T-cell (primary cell): ENCODE measurements at regions not wholly inside any gene's neighbourhood (a gene's known extent, or its start where the extent isn't known, plus 50 kb on each side); places are given as distances from the start of the nearest gene placed in this dataset.
"Not testable (repeated sequence)": the region's sequence is repeated elsewhere in the genome, so short reads cannot be mapped to it uniquely, and the experiment has no call there.

ENCODE experiments used
- ATAC-seq, 4 experiments: fragments of 200-7000 bp in 3 of 4; fragments of 150-1000 bp in 1 of 4; cut with Tn5 transposase; replicated peaks in 1 of 4; 1 replicate in 3 of 4; 2 replicates in 1 of 4; pipeline ENCODE4 v1.10.0; 2021; ENCODE audit warnings: moderate library complexity in 3 of 4, mild to moderate bottlenecking in 2 of 4, moderate number of reproducible peaks in 1 of 4
- CTCF ChIA-PET, 2 donors: fragments of 300-600 bp; sonication (Branson Sonifier 250); formaldehyde crosslinking; loops; one replicate each; lab custom pipeline; 2022; ENCODE audit warnings: antibody characterized with exemption in 2 of 2; lab: Charles Lee
- POLR2A ChIA-PET, 2 donors: fragments of 300-600 bp; sonication (Branson Sonifier 250); formaldehyde crosslinking; loops; one replicate each; lab custom pipeline; 2022; ENCODE audit warnings: antibody characterized with exemption in 2 of 2; lab: Charles Lee
- DNase-seq, 35 experiments: peaks; one replicate each; pipeline versions ENCODE4 v3.0.0 to v3.0.0-alpha.2; 2013 to 2023
- H3K27ac ChIP-seq: one replicate; pipeline ENCODE4 v1.5.1; 2013; ENCODE audit warnings: low read length
- H3K27me3 ChIP-seq, 2 experiments: replicated peaks in 1 of 2; 1 replicate in 1 of 2; 2 replicates in 1 of 2; pipeline versions ENCODE4 v1.6.1 to v1.7.0; 2013; ENCODE audit warnings: low read length in 1 of 2, mixed read lengths in 1 of 2; ENCODE audit not compliant: control insufficient read depth in 2 of 2, insufficient read depth in 2 of 2; ENCODE audit errors: extremely low read depth in 1 of 2
- H3K36me3 ChIP-seq, 2 donors: 1 replicate in 1 of 2; 2 replicates in 1 of 2; pipeline versions ENCODE4 v1.6.1 to v1.7.0; 2013; ENCODE audit warnings: low read length in 1 of 2; ENCODE audit not compliant: control insufficient read depth in 2 of 2, insufficient read depth in 1 of 2; ENCODE audit errors: extremely low read depth in 1 of 2
- H3K4me1 ChIP-seq, 2 experiments: 1 replicate in 1 of 2; 2 replicates in 1 of 2; pipeline versions ENCODE4 v1.6.1 to v1.7.0; 2013; ENCODE audit warnings: low read length in 2 of 2, mixed read lengths in 1 of 2; ENCODE audit not compliant: insufficient read depth in 2 of 2, control insufficient read depth in 1 of 2; ENCODE audit errors: extremely low read depth in 1 of 2
- H3K4me3 ChIP-seq, 2 donors: 1 replicate in 1 of 2; 2 replicates in 1 of 2; pipeline versions ENCODE4 v1.5.1 to v1.7.0; 2013; ENCODE audit warnings: mild to moderate bottlenecking in 2 of 2, low read length in 1 of 2, moderate library complexity in 1 of 2; ENCODE audit not compliant: control insufficient read depth in 1 of 2; ENCODE audit errors: extremely low read depth in 1 of 2
- H3K9me3 ChIP-seq: 2 replicates; pipeline ENCODE4 v1.7.0; 2013
- H3K27ac Mint-ChIP-seq, 2 donors: one replicate each; pipeline ENCODE4 v1.8.0; 2020 to 2021; ENCODE audit warnings: mild to moderate bottlenecking in 2 of 2, mixed read lengths in 2 of 2
- H3K27me3 Mint-ChIP-seq, 2 donors: one replicate each; pipeline ENCODE4 v1.8.0; 2021 to 2022; ENCODE audit warnings: mixed read lengths in 2 of 2
- H3K36me3 Mint-ChIP-seq: one replicate; pipeline ENCODE4 v1.8.0; 2021; ENCODE audit warnings: mixed read lengths
- H3K4me1 Mint-ChIP-seq, 3 donors: one replicate each; pipeline ENCODE4 v1.8.0; 2020 to 2022; ENCODE audit warnings: mixed read lengths in 3 of 3, mild to moderate bottlenecking in 1 of 3
- H3K4me3 Mint-ChIP-seq, 3 donors: one replicate each; pipeline ENCODE4 v1.8.0; 2020 to 2022; ENCODE audit warnings: mild to moderate bottlenecking in 3 of 3, mixed read lengths in 3 of 3, moderate library complexity in 3 of 3
- H3K9me3 Mint-ChIP-seq, 3 donors: one replicate each; pipeline ENCODE4 v1.8.0; 2020 to 2022; ENCODE audit warnings: mixed read lengths in 3 of 3
- WGBS: methylation state at CpG from one replicate; pipeline ENCODE4 v1.1.5; 2013; ENCODE audit warnings: missing lambda C conversion rate; ENCODE audit not compliant: insufficient coverage; 5-methylcytosine and 5-hydroxymethylcytosine counted together

- CTCF ChIA-PET: no interaction called here
- H3K4me3 ChIP-seq: no peak overlapping the region
- Mint-ChIP-seq H3K4me3 (no peak overlapping the region), H3K4me1 (peaks cover 0 to 11% (median 6%) of the 10 kb centered on the region in 3 donors), H3K9me3 (peaks cover 6 to 21% (median 6%) of the 10 kb centered on the region in 3 donors), H3K27ac (no peak overlapping the region), H3K27me3 (peaks cover 11 to 14% of the 10 kb centered on the region in 2 donors), H3K36me3 (no peaks in the 10 kb centered on the region)
- POLR2A ChIA-PET: no interaction called here
- DNase-seq: no peak
- no peak for ATAC-seq
- no peak overlapping the region for H3K27ac ChIP-seq
- no peaks in the 10 kb centered on the region for H3K36me3 ChIP-seq
- no peaks in the 10 kb centered on the region for H3K9me3 ChIP-seq
- peaks cover 0 to 6% of the 10 kb centered on the region in 2 experiments for H3K4me1 ChIP-seq
- peaks cover 0 to 13% of the 10 kb centered on the region in 2 experiments for H3K27me3 ChIP-seq
Measured at GRCh38 chr7:155939350-155939749, 127.1 kb upstream of the SHH start.

- H3K27ac Mint-ChIP-seq: no peak overlapping the region
- ChIA-PET POLR2A (no interaction called here), CTCF (no interaction called here)
- H3K27me3 ChIP-seq: peaks cover 0 to 13% of the 10 kb centered on the region in 2 experiments
- peaks cover 0 to under 1% of the 10 kb centered on the region in 2 experiments for H3K4me1 ChIP-seq
- no peak overlapping the region for H3K4me3 ChIP-seq
- H3K4me1 Mint-ChIP-seq: peaks cover 0 to under 1% (median 0%) of the 10 kb centered on the region in 3 donors
- H3K9me3 ChIP-seq: no peaks in the 10 kb centered on the region
- H3K9me3 Mint-ChIP-seq: peaks cover 6 to 21% (median 6%) of the 10 kb centered on the region in 3 donors
- H3K36me3 ChIP-seq: no peaks in the 10 kb centered on the region
- H3K27me3 Mint-ChIP-seq: peaks cover 11 to 14% of the 10 kb centered on the region in 2 donors
- 0% methylated on average over 1 of the region's 2 CpGs for WGBS
- no peak overlapping the region for H3K4me3 Mint-ChIP-seq
- DNase-seq (no peak), ATAC-seq (no peak)
- no peak overlapping the region for H3K27ac ChIP-seq
- no peaks in the 10 kb centered on the region for H3K36me3 Mint-ChIP-seq
Measured at GRCh38 chr7:155938129-155938528, 125.9 kb upstream of the SHH start.

GRCh38 chr7:155935726-155936125 is 123.5 kb upstream of the SHH start:
- Mint-ChIP-seq H3K27me3 (peaks cover 8 to 11% of the 10 kb centered on the region in 2 donors), H3K27ac (no peak overlapping the region), H3K9me3 (peaks cover 6 to 21% (median 6%) of the 10 kb centered on the region in 3 donors), H3K36me3 (no peaks in the 10 kb centered on the region), H3K4me1 (no peaks in the 10 kb centered on the region), H3K4me3 (no peak overlapping the region)
- DNase-seq (no peak), ATAC-seq (no peak)
- ChIA-PET POLR2A (no interaction called here), CTCF (no interaction called here)
- Histone ChIP-seq H3K27me3 (peaks cover 0 to 18% of the 10 kb centered on the region in 2 experiments), H3K36me3 (no peaks in the 10 kb centered on the region), H3K4me3 (no peak overlapping the region), H3K9me3 (no peaks in the 10 kb centered on the region), H3K4me1 (no peaks in the 10 kb centered on the region), H3K27ac (no peak overlapping the region)
- 67% methylated on average over 5 of the region's 5 CpGs for WGBS

GRCh38 chr7:155935005-155935557 is 122.8 kb upstream of the SHH start:
- DNase-seq (no peak), ATAC-seq (no peak)
- Mint-ChIP-seq H3K36me3 (no peaks in the 10 kb centered on the region), H3K27me3 (peaks cover 6 to 11% of the 10 kb centered on the region in 2 donors), H3K9me3 (peaks cover 5 to 17% (median 6%) of the 10 kb centered on the region in 3 donors), H3K27ac (no peak overlapping the region), H3K4me1 (no peaks in the 10 kb centered on the region), H3K4me3 (no peak overlapping the region)
- ChIA-PET POLR2A (no interaction called here), CTCF (no interaction called here)
- WGBS: 88% methylated on average over 1 of the region's 3 CpGs
- H3K27me3 ChIP-seq: peaks cover 0 to 20% of the 10 kb centered on the region in 2 experiments
- H3K9me3 ChIP-seq: no peaks in the 10 kb centered on the region
- no peaks in the 10 kb centered on the region for H3K36me3 ChIP-seq
- no peak overlapping the region for H3K27ac ChIP-seq
- no peak overlapping the region for H3K4me3 ChIP-seq
- H3K4me1 ChIP-seq: no peaks in the 10 kb centered on the region

GRCh38 chr7:155932324-155932723 is 120.1 kb upstream of the SHH start:
- H3K4me3 ChIP-seq, H3K36me3 ChIP-seq, H3K9me3 ChIP-seq, H3K36me3 Mint-ChIP-seq, CTCF ChIA-PET, H3K4me3 Mint-ChIP-seq, H3K9me3 Mint-ChIP-seq, H3K27ac ChIP-seq, H3K27me3 Mint-ChIP-seq, H3K4me1 ChIP-seq, H3K27ac Mint-ChIP-seq, POLR2A ChIA-PET, DNase-seq, ATAC-seq, H3K4me1 Mint-ChIP-seq: not testable (repeated sequence)
- H3K27me3 ChIP-seq: peaks cover 0 to 23% of the 10 kb centered on the region in 2 experiments
- WGBS: 85% methylated on average over 9 of the region's 10 CpGs

GRCh38 chr7:155931396-155932085 is 119.3 kb upstream of the SHH start:
- Mint-ChIP-seq H3K27ac (no peak overlapping the region), H3K4me3 (no peak overlapping the region), H3K4me1 (no peaks in the 10 kb centered on the region), H3K9me3 (peaks cover 0 to 6% (median 0%) of the 10 kb centered on the region in 3 donors), H3K27me3 (peaks cover 6% of the 10 kb centered on the region in 2 donors), H3K36me3 (no peaks in the 10 kb centered on the region)
- ChIA-PET CTCF (no interaction called here), POLR2A (no interaction called here)
- no peaks in the 10 kb centered on the region for H3K9me3 ChIP-seq
- H3K4me3 ChIP-seq: no peak overlapping the region
- no peak overlapping the region for H3K27ac ChIP-seq
- WGBS: 70% methylated on average over 23 of the region's 24 CpGs
- H3K27me3 ChIP-seq: peaks cover 0 to 21% of the 10 kb centered on the region in 2 experiments
- H3K36me3 ChIP-seq: no peaks in the 10 kb centered on the region
- H3K4me1 ChIP-seq: no peaks in the 10 kb centered on the region
- DNase-seq: no peak
- ATAC-seq: no peak
